A673 (cell line): ENCODE measurements at regions not wholly inside any gene's neighbourhood (a gene's known extent, or its start where the extent isn't known, plus 50 kb on each side); places are given as distances from the start of the nearest gene placed in this dataset.

Experiments used
- BruUV-seq: library from RNA; stranded (reverse); fragments of 400-500 nt; replicated peaks from 2 replicates; lab custom pipeline; 2021; lab: Mats Ljungman, UMichigan
- CTCF ChIA-PET: fragments of 300-600 bp; sonication (Branson Sonifier 250); formaldehyde crosslinking; loops from one replicate; lab custom pipeline; 2022; ENCODE audit warnings: antibody characterized with exemption; lab: Charles Lee
- POLR2A ChIA-PET: fragments of 300-600 bp; sonication (Branson Sonifier 250); formaldehyde crosslinking; loops from one replicate; lab custom pipeline; 2022; ENCODE audit warnings: antibody characterized with exemption; ENCODE audit not compliant: low non-redundant PET; lab: Charles Lee
- DNase-seq: peaks from one replicate; pipeline ENCODE4 v3.0.0-alpha.2; 2015; ENCODE audit warnings: low spot score
- H3K27ac ChIP-seq: fragments of 200-600 bp; sonication (generic); 2 replicates; pipeline ENCODE4 v1.5.1; 2016; ENCODE audit warnings: mixed run types, low read depth, mild to moderate bottlenecking, mixed read lengths, antibody characterized with exemption, low read length; ENCODE audit not compliant: poor library complexity, severe bottlenecking
- H3K27me3 ChIP-seq: fragments of 200-600 bp; sonication (generic); replicated peaks from 2 replicates; pipeline ENCODE4 v1.6.1; 2017; ENCODE audit warnings: mixed run types, low read depth, mild to moderate bottlenecking, mixed read lengths, antibody characterized with exemption, low read length; ENCODE audit not compliant: insufficient read depth, poor library complexity
- H3K36me3 ChIP-seq: fragments of 200-600 bp; sonication (generic); 2 replicates; pipeline ENCODE4 v1.6.1; 2016; ENCODE audit warnings: mixed run types, mild to moderate bottlenecking, mixed read lengths, antibody characterized with exemption, low read length; ENCODE audit not compliant: insufficient read depth, poor library complexity, severe bottlenecking
- H3K4me1 ChIP-seq: fragments of 200-600 bp; sonication (generic); 2 replicates; pipeline ENCODE4 v1.6.1; 2017; ENCODE audit warnings: mixed run types, mild to moderate bottlenecking, mixed read lengths, antibody characterized with exemption, low read length; ENCODE audit not compliant: insufficient read depth, poor library complexity, severe bottlenecking
- H3K4me3 ChIP-seq: fragments of 200-600 bp; sonication (generic); 2 replicates; pipeline ENCODE4 v1.5.1; 2016; ENCODE audit warnings: low read depth, mixed run types, mild to moderate bottlenecking, mixed read lengths, low read length; ENCODE audit not compliant: poor library complexity, severe bottlenecking
- H3K9me3 ChIP-seq: fragments of 200-600 bp; sonication (generic); 2 replicates; pipeline ENCODE4 v1.6.1; 2016; ENCODE audit warnings: mixed run types, low read depth, mild to moderate bottlenecking, mixed read lengths, antibody characterized with exemption, low read length; ENCODE audit not compliant: poor library complexity, severe bottlenecking
- CTCF ChIP-seq: fragments of 300-800, 200-600 bp; sonication (generic); conservative IDR thresholded peaks from 2 replicates; pipeline ENCODE4 v1.5.1; 2017; ENCODE audit warnings: low read depth, mild to moderate bottlenecking, antibody characterized with exemption, low read length, moderate library complexity, mixed read lengths
- EZH2 ChIP-seq: fragments of 200-600 bp; sonication (generic); IDR thresholded peaks from 2 replicates; pipeline ENCODE4 v1.6.1; 2017; ENCODE audit warnings: borderline replicate concordance, low read depth, mild to moderate bottlenecking, mixed read lengths, antibody characterized with exemption, low read length; ENCODE audit not compliant: poor library complexity, severe bottlenecking
- intact Hi-C: fragments of 100-400 bp; cut with micrococcal nuclease; formaldehyde crosslinking; loops from one replicate; pipeline ENCODE4 v1.10.0; 2022; ENCODE audit not compliant: unreplicated experiment

- H3K27ac ChIP-seq: no peak overlapping the region
- H3K9me3 ChIP-seq: no peaks in the 10 kb centered on the region
- ChIA-PET POLR2A (no interaction called here), CTCF (no interaction called here)
- DNase-seq: no peak
- TF ChIP-seq EZH2: no peak
- TF ChIP-seq CTCF: no peak
- H3K4me1 ChIP-seq: peaks cover 3% of the 10 kb centered on the region
- no peaks in the 10 kb centered on the region for H3K36me3 ChIP-seq
- no peak overlapping the region for H3K4me3 ChIP-seq
- BruUV-seq: no TSS peak
- intact Hi-C loops: loop anchor here (10.0 kb wide), 1 partner anchor 197 kb away; no protein-coding TSS in a partner anchor
- no peaks in the 10 kb centered on the region for H3K27me3 ChIP-seq
Measured at GRCh38 chr5:167241436-167242067, 1049.9 kb upstream of the WWC1 start.

- POLR2A ChIA-PET: no interaction called here
- intact Hi-C loops: loop anchor here (10.0 kb wide), 1 partner anchor 198 kb away; no protein-coding TSS in a partner anchor
Measured at GRCh38 chr5:167242701-167243100, 1048.7 kb upstream of the WWC1 start.

DNA sequence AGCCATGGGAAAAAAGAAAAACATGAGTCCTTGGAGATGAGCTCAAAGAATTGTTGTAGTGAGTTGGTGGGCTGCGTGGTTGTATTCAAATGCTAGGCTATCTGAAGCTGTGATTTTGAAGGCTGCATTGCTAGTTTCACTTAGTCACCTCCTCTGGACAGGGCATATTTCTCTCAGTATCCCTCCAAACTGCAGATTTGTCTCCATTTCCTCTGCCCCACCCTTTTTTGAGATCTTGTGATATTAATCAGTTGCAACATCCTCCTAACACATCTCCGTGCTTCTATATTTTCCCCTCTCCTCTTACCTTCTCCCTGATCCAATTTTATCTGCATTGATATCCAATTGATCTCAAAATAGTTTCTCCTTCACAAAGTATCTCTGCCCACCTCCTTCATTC lies 1048.0 kb upstream of the WWC1 start:
- peaks cover 3% of the 10 kb centered on the region for H3K4me1 ChIP-seq
- POLR2A ChIA-PET: no interaction called here
- no peak for DNase-seq
- no peak overlapping the region for H3K27ac ChIP-seq
- no peak overlapping the region for H3K4me3 ChIP-seq
- H3K27me3 ChIP-seq: no peaks in the 10 kb centered on the region
- intact Hi-C loops: loop anchor here (10.0 kb wide), 1 partner anchor 199 kb away; no protein-coding TSS in a partner anchor
- CTCF ChIA-PET: no interaction called here
- TF ChIP-seq CTCF: no peak
- TF ChIP-seq EZH2: no peak
- BruUV-seq: no TSS peak
- H3K9me3 ChIP-seq: no peaks in the 10 kb centered on the region
- no peaks in the 10 kb centered on the region for H3K36me3 ChIP-seq

More at GRCh38 chr5:167242701-167243100, 1048.7 kb upstream of the WWC1 start:
- CTCF ChIA-PET: no interaction called here
- Histone ChIP-seq H3K4me3 (no peak overlapping the region), H3K36me3 (no peaks in the 10 kb centered on the region), H3K4me1 (peaks cover 3% of the 10 kb centered on the region), H3K27ac (no peak overlapping the region), H3K9me3 (no peaks in the 10 kb centered on the region), H3K27me3 (no peaks in the 10 kb centered on the region)
- BruUV-seq: no TSS peak
- TF ChIP-seq EZH2 (no peak), CTCF (no peak)
- no peak for DNase-seq
